ENCODE measurements at regions not wholly inside any gene's neighbourhood (a gene's known extent, or its start where the extent isn't known, plus 50 kb on each side); places are given as distances from the start of the nearest gene placed in this dataset.

DNA sequence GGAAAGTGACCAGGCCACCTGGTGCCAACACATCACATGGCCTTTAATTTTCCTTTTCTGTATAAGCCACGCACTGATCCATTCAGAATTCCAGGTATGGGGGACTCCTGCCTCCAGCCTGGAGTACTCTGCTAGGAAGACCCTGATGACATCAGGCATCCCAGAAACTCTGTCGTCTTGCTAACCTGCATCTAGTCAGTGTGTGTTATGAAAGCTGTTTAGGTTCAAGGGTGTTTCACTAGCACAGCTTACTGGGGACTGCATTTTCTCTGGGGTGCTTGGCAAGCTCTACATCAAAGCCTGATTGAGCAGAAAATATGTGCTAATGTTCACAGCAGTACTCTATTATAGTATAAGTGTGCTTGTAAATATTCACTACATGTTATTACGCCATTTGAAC lies 100.6 kb upstream of the MGMT start:
- Histone ChIP-seq H3K27ac (no peak overlapping the region), H3K36me3 (ENCODE audit: insufficient read depth in 1 of 2, low read depth in 1 of 2) (no peaks in the 10 kb centered on the region), H3K4me3 (no peak overlapping the region), H3K4me1 (no peaks in the 10 kb centered on the region), H3K9me3 (no peaks in the 10 kb centered on the region), H3K27me3 (ENCODE audit: insufficient read depth in 3 of 3, low read length in 2 of 3) (no peaks in the 10 kb centered on the region)
- TF ChIP-seq, protein P1, sequence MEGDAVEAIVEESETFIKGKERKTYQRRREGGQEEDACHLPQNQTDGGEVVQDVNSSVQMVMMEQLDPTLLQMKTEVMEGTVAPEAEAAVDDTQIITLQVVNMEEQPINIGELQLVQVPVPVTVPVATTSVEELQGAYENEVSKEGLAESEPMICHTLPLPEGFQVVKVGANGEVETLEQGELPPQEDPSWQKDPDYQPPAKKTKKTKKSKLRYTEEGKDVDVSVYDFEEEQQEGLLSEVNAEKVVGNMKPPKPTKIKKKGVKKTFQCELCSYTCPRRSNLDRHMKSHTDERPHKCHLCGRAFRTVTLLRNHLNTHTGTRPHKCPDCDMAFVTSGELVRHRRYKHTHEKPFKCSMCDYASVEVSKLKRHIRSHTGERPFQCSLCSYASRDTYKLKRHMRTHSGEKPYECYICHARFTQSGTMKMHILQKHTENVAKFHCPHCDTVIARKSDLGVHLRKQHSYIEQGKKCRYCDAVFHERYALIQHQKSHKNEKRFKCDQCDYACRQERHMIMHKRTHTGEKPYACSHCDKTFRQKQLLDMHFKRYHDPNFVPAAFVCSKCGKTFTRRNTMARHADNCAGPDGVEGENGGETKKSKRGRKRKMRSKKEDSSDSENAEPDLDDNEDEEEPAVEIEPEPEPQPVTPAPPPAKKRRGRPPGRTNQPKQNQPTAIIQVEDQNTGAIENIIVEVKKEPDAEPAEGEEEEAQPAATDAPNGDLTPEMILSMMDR (IDR thresholded peaks at IDR 0.05), result no peak
- intact Hi-C loops (cut with DNase I), result no loop called here
- DNase-seq (no peak), ATAC-seq (no peak)
- 85 to 91% (median 85%) methylated on average over 3 of the region's 3 CpGs for whole genome bisulfite sequencing, 3 donors

GRCh38 chr10:129369566-129369965 lies 97.5 kb upstream of the MGMT start:
- Histone ChIP-seq H3K9me3 (no peaks in the 10 kb centered on the region), H3K27ac (no peak overlapping the region), H3K4me3 (no peak overlapping the region), H3K36me3 (ENCODE audit: insufficient read depth in 1 of 2, low read depth in 1 of 2) (no peaks in the 10 kb centered on the region), H3K4me1 (no peaks in the 10 kb centered on the region), H3K27me3 (ENCODE audit: insufficient read depth in 3 of 3, low read length in 2 of 3) (peaks cover 0 to 2% (median 0%) of the 10 kb centered on the region in 3 donors)
- 35 to 48% (median 42%) methylated on average over 10 of the region's 10 CpGs for WGBS, 3 donors
- intact Hi-C loops (cut with DNase I), result no loop called here
- ATAC-seq (no peak), DNase-seq (no peak)
- TF ChIP-seq, protein P1 (IDR thresholded peaks at IDR 0.05), result no peak

- no peaks in the 10 kb centered on the region for H3K36me3 ChIP-seq (ENCODE audit: insufficient read depth in 1 of 2, low read depth in 1 of 2)
- no peaks in the 10 kb centered on the region for H3K4me1 ChIP-seq
- no peak overlapping the region for H3K4me3 ChIP-seq
- WGBS, 3 donors, result 72 to 76% (median 74%) methylated on average over 7 of the region's 7 CpGs
- DNase-seq (no peak), ATAC-seq (no peak)
- H3K27ac ChIP-seq, result no peak overlapping the region
- H3K27me3 ChIP-seq (ENCODE audit: insufficient read depth in 3 of 3, low read length in 2 of 3), result peaks cover 0 to 2% (median 0%) of the 10 kb centered on the region in 3 donors
- intact Hi-C loops (cut with DNase I), result no loop called here
- no peaks in the 10 kb centered on the region for H3K9me3 ChIP-seq
- TF ChIP-seq, protein P1 (IDR thresholded peaks at IDR 0.05), result no peak
Observed at GRCh38 chr10:129371541-129371940, 95.5 kb upstream of the MGMT start.

- no peaks in the 10 kb centered on the region for H3K9me3 ChIP-seq
- H3K4me3 ChIP-seq, result no peak overlapping the region
- no peak for DNase-seq
- H3K27me3 ChIP-seq (ENCODE audit: insufficient read depth in 3 of 3, low read length in 2 of 3), result peaks cover 0 to 2% (median 0%) of the 10 kb centered on the region in 3 donors
- H3K27ac ChIP-seq, result no peak overlapping the region
- intact Hi-C loops (cut with DNase I), result no loop called here
- no peaks in the 10 kb centered on the region for H3K4me1 ChIP-seq
- WGBS, 3 donors, result 60 to 68% (median 67%) methylated on average over 9 of the region's 9 CpGs
- H3K36me3 ChIP-seq (ENCODE audit: insufficient read depth in 1 of 2, low read depth in 1 of 2), result no peaks in the 10 kb centered on the region
- TF ChIP-seq, protein P1 (IDR thresholded peaks at IDR 0.05), result no peak
- no peak for ATAC-seq
Observed at GRCh38 chr10:129372172-129372571, 94.9 kb upstream of the MGMT start.

DNA sequence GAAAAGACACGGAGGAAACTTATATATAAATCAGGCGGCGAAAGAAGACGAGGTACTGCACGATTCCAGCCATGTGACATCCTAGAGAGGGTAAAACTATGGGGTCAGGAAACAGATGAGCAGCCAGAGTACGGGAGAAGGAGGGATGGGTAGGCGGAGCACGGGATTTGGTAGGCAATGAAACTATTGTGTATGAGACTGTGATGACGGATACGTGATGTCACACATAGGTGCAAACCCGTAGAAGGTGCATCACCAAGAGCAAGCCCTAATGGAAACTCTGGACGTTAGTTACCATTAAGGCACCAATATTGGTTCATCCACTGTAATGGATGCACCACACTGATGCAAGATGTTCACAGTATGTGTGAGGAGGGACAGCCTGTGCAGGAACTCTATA lies 93.8 kb upstream of the MGMT start:
- Histone ChIP-seq H3K4me1 (no peaks in the 10 kb centered on the region), H3K9me3 (no peaks in the 10 kb centered on the region), H3K27ac (no peak overlapping the region), H3K27me3 (ENCODE audit: insufficient read depth in 3 of 3, low read length in 2 of 3) (peaks cover 0 to 2% (median 0%) of the 10 kb centered on the region in 3 donors), H3K36me3 (ENCODE audit: insufficient read depth in 1 of 2, low read depth in 1 of 2) (no peaks in the 10 kb centered on the region), H3K4me3 (no peak overlapping the region)
- WGBS, 3 donors, result 89 to 93% (median 92%) methylated on average over 12 of the region's 12 CpGs
- ATAC-seq (no peak), DNase-seq (no peak)
- intact Hi-C loops (cut with DNase I), result no loop called here
- TF ChIP-seq, protein P1 (IDR thresholded peaks at IDR 0.05), result no peak
